ENCODE measurements at regions not wholly inside any gene's neighbourhood (a gene's known extent, or its start where the extent isn't known, plus 50 kb on each side); places are given as distances from the start of the nearest gene placed in this dataset.

DNA sequence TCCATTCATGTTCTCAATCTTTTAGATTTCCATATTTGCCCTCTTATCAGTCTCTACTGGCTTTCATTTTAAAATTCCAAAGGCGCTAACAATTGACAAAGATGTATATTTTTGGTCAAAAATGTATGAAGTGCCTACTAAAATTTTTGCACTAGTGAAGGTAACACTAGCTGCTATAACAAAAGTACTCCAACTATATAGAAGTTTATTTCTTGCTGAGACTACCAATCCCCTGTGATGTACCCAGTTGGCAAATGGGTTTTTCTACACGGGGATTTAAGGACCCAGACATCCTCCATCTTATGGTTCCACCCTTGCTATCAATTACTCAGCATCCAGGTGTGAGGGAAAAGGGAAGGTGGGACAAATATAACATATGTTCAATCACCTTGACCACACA lies 75.3 kb upstream of the TSPAN8 start:
- no peak for DNase-seq

DNA sequence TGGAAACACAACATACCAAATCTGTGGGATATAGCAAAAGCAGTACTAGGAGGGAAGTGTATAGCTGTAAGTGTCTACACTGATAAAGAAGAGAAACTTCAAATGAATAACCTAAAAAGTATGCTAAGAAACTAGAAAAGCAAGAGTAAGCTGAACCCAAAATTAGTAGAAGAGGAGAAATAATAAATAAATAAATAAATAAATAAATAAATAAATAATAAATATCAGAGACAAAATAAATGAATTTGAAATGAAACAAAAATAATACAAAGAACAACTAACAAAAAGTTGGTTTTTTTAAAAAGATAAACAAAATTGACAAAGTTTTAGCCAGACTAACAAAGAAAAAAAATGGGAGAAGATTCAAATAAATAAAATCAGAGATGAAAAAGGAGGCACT lies 72.7 kb upstream of the TSPAN8 start:
- DNase-seq, result no peak

DNA sequence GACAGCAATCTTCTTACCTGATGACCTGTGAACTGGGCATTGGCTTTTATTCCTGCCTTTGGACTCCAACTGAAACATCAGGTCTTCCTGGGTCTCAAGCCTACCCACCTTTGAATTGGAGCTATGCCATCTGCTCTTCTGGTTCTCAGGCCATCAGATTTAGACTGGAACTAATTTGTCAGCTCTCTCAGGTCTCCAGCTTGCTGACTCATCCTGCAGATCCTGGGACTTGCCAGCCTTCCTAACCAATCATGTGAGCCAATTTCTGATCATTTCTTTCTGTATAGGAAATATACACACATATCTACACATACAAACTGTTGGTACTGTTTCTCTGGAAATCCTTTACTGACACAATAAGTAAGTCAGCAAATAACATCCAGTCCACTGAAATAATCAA lies 65.3 kb upstream of the TSPAN8 start:
- DNase-seq, result no peak

DNA sequence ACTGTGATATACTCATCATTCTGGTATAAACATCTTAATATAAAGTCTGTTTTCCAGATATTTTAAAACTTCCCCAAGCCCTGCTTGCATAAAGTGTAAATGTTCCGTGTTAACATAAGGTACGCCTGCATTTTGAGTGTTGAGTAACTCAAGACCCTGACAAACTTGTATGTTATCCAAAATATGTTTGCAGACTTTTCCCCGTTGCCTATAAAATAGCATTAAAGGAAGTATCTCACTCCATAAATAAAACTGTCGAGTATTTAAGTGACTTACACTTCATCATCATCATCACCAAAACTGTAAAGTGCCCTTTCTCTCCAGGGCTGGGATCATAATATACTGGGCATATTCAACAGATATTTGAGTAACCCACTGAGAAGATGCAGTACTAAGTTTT lies 64.6 kb upstream of the TSPAN8 start:
- no peak for DNase-seq

DNA sequence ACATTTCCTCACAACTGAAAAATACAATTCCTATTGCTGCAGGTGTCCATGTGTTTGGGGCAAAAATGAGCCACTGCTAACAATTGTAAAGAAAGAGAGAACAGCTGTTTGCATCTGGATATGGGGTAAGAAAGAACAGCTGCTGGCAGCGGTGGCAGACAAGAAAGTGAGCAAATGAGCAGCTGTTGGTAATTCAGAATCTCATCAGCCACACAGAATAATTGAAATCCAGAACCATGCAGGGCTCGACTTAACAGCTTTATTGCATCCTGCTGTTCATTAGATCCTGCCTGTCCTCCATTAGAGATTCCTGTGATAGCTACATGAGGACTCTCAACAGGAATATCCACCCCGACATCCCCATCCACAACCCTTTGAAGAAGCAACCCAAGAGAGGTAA lies 62.5 kb upstream of the TSPAN8 start:
- DNase-seq, result peak; percentile 29

DNA sequence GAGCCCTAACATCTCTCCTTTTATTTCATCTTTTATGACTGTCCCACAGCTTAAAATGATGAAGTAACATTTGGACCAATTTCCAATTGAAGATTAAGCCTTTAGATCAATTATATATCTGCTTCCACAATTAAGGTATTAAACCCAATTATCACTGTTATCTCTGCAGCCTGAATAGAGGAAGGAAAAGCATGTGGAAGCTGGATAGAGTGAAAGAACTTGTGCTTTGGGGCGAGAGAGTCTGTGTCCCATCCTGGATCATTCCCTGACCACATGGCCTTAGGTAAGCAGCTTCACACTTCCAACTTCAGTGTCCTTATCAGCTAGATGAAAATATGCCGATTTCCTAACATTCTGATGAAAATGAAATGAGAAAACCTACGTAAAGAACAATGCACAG lies 61.4 kb upstream of the TSPAN8 start:
- no peak for DNase-seq

DNA sequence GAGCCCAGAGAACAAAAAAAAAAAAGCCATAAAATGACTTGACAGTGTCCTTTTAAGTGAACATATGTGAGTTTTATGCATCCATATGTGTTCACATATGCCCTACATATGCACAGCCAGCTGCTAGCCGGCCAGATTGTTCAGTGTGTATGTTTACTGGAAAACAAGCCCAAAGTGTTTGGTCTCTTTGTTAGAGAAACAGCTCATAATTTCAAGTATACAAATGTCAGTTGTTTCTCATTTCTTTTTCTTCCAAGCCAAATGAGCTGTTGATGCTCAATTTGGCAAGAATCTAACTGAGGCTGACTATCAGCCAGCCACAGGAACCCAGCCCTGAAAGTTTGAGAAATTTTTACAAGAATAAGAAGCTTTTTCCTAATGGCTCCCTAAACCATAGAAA lies 60.8 kb upstream of the TSPAN8 start:
- peak; percentile 57 for DNase-seq

DNA sequence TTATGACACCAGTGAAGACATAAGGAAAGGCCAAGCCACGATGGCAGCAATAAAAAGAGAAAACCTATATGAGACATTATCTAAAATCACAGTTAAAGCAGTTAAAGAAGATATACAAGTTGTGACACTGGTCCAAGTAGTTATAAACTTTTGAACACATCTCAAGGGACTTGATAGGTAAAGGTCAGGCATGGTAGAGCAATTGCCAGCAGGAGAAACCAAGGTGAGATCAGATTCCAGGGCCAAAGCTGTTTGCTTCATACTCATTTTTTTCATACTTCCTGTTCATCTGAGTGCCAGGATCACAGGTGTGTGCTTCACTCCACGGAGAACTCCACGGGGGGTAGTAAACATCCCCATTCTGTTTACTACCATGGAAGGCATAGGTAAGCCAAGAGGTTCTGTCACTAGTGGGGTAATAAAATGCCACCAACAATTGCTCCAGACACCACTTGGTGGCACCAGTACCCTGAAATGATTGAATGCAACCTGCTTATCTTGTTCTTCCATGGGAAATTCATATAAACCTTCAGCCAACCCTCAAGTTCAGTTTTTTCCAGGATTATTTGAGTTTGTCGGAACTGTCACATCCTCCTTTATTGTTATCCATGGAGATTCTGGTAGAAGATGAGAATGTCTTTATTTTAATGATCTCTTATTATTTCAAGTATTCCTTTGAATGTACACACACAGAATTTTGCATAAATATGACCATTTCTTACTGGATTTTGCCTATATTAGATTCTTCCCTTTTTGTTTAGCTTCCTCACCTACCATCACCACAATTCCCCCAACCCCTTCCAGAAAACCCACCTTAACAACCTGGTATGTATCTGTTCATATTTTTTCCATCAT lies 59.2 kb upstream of the TSPAN8 start:
- DNase-seq, result peak; percentile 34

DNA sequence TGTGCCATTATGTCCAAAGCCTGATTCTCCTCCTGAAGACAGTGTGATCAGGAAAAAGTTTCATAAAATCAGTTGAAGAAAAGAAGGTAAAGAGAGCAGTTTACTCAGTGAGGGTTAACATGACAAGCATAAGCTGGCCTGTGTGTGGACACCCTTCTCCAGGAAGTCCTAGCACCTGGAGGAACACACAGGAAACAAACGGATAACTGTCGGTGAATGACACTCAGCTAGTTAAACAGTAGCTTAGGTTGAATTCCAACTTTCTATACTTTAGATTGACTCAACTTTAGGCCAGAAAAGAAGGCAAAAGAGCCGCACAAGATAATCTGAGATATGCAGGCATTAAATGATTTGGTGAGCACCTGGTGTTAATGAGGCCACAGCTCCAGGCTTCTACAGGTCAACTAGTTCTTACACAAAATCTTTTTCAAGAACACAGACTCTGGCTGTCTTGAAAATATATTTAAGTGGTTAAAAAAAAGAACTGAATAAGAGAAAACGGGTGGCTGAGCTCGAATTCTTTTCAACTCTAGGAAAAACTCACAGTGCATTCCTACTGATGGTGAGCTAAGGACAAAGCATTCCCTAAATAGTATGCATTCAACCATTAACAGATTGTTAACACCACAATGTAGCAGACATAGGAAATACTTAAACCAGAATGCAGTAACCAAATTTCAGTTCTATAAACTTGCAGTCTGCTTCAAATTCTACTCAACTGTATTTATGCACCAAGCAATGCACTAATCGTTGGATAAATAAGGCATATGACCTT lies 56.9 kb upstream of the TSPAN8 start:
- no peak for DNase-seq

DNA sequence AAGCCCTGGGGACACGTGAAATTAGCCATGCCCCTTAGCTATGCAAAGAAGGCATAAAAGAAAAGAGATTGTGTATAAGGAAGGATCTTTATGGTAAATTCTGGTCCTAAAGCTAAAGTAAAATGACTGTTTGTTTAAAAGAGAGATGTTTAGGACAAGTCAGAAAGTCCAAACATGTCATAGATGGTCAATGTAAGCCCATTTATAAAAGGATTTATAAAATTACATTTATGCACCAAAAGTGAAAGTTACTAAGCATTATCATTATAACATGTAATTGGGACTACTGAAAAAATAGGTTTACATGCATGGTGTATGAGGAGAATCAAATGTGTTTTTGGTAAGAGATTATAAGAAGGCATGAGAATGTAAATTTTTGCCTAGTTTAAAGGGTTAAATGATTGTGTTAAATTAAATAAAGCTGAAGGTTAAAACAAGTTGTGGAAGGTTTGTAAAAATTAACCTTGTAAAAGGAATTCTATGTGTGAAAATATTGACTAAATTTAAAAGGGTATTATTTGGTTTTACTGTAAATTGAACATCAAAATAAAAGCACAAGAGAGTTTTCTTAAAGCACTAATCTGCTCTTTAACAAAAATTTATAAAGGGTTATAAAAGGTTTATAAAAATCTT lies 50.4 kb upstream of the TSPAN8 start:
- DNase-seq, result no peak

All from femur (tissue), 1 donor.